ENCODE measurements at regions not wholly inside any gene's neighbourhood (a gene's known extent, or its start where the extent isn't known, plus 50 kb on each side); places are given as distances from the start of the nearest gene placed in this dataset.

DNA sequence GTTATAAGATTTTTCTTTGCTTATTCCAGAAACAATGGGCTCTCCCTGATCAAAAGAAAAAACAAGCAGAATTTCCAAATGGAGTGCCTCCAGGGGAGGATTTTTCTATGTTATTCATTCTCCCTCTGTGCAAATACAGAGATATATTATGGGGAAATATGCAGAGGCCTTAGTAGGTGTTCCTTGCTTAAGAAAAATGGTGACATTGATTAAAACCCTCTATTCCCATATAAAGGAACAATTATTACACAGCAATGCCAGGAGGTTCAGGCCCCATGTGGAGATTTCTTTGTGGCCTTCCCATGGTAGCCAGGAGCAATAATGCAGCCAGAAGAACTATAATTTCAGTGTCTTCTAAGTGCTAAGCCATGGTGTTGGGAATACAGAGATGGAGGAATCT lies 255.9 kb upstream of the CXCR4 start:
- no peak for DNase-seq (ENCODE audit: low spot score)
- in situ Hi-C loops (cut with MboI; ENCODE audit: low sequenced_read_pairs, unreplicated experiment), result no loop called here
- TF ChIP-seq, protein P1, sequence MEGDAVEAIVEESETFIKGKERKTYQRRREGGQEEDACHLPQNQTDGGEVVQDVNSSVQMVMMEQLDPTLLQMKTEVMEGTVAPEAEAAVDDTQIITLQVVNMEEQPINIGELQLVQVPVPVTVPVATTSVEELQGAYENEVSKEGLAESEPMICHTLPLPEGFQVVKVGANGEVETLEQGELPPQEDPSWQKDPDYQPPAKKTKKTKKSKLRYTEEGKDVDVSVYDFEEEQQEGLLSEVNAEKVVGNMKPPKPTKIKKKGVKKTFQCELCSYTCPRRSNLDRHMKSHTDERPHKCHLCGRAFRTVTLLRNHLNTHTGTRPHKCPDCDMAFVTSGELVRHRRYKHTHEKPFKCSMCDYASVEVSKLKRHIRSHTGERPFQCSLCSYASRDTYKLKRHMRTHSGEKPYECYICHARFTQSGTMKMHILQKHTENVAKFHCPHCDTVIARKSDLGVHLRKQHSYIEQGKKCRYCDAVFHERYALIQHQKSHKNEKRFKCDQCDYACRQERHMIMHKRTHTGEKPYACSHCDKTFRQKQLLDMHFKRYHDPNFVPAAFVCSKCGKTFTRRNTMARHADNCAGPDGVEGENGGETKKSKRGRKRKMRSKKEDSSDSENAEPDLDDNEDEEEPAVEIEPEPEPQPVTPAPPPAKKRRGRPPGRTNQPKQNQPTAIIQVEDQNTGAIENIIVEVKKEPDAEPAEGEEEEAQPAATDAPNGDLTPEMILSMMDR (IDR thresholded peaks at IDR 0.05; ENCODE audit: borderline replicate concordance, control extremely low read depth, extremely low read depth, insufficient read depth, missing control alignments), result no peak

DNA sequence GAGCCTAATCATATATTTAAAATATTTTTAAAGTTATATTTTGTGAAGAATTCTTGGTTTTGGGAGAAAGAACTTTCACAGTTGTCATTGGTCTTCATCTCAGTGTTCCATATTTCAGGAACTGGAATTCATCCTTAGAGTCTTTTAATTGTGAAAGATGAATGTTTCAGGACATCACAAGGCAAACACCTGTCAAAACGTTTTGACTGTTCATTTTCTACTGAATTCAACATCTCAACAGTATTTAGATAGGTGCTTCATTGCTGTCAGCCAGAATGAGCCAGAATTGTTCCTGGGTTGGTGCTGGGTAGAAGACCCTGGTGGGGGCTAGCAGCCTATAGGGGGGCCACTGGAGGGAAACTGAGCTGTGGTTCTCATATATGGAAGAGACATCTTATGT lies 255.1 kb upstream of the CXCR4 start:
- TF ChIP-seq, protein P1 (IDR thresholded peaks at IDR 0.05; ENCODE audit: borderline replicate concordance, control extremely low read depth, extremely low read depth, insufficient read depth, missing control alignments), result no peak
- no peak for DNase-seq (ENCODE audit: low spot score)
- in situ Hi-C loops (cut with MboI; ENCODE audit: low sequenced_read_pairs, unreplicated experiment), result no loop called here

DNA sequence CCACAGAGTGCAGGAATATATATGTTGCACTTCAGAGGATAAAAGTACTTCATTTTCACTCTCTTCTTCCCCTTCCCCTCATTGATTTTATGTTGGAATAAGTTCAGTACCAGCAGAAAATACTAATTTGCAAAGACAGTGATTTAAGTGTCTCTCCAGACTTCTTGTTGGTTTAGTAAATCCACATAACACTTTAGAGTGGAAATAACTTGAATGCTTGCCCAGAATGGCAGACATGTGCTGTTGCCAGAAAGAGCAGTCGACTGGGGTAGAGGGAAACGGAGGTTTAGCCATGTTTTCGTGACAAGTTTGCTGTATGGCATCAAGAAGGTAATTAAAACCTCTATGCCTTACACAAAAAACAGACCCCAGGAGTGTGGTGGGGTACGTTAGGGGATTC lies 246.0 kb upstream of the CXCR4 start:
- TF ChIP-seq, protein P1 (IDR thresholded peaks at IDR 0.05; ENCODE audit: borderline replicate concordance, control extremely low read depth, extremely low read depth, insufficient read depth, missing control alignments), result no peak
- in situ Hi-C loops (cut with MboI; ENCODE audit: low sequenced_read_pairs, unreplicated experiment), result no loop called here
- no peak for DNase-seq (ENCODE audit: low spot score)

DNA sequence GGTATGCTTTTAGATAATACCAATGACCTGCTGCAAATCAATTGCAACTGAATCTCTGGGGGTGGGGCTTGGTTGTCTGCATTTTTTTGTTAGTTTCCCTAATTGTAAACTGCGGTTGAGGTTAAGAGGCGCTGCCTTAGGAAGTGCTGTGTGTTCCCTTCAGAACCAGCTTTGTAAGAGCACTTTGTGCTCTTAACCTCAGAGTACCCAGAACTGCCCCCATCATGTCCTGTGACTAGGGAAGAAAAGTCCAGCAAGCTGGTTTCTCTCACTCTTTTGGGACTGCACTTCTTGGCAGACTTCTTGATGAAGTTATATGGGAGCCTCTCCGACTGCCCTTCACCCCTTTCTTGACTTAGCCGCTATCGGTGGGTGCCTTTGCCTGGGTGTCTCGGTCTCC lies 245.5 kb upstream of the CXCR4 start:
- in situ Hi-C loops (cut with MboI; ENCODE audit: low sequenced_read_pairs, unreplicated experiment), result no loop called here
- TF ChIP-seq, protein P1 (IDR thresholded peaks at IDR 0.05; ENCODE audit: borderline replicate concordance, control extremely low read depth, extremely low read depth, insufficient read depth, missing control alignments), result no peak
- no peak for DNase-seq (ENCODE audit: low spot score)

DNA sequence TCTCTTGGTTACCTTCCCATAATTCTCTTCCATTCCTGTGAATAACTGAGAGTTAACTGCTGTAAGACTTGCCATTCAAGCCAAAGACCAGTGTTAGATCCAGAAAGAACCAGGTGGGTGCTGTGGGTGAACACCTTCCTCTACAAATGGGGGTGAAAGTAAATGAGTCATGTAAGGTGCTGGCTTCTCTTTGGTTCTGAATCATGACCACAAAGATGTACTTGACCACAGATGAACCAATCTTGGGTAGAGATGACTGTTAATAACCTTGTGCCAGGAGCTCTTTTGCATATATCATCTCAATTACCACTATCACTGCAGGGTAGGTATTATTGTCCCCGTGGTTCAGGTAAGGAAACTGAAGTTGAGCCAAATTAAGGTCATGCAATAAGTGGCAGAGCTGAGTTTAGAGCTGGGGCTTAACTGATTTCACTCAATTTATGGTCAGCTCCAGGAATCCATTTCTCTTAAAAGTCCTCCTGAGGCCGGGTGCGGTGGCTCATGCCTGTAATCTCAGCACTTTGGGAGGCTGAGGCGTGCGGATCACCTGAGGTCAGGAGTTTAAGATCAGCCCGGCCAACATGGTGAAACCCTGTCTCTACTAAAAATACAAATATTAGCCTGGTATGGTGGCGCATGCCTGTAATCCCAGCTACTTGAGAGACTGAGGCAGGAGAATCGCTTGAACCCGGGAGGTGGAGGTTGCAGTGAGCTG lies 244.9 kb upstream of the CXCR4 start:
- TF ChIP-seq, protein P1 (IDR thresholded peaks at IDR 0.05; ENCODE audit: borderline replicate concordance, control extremely low read depth, extremely low read depth, insufficient read depth, missing control alignments), result no peak
- in situ Hi-C loops (cut with MboI; ENCODE audit: low sequenced_read_pairs, unreplicated experiment), result no loop called here
- peak; percentile 36 for DNase-seq (ENCODE audit: low spot score)

DNA sequence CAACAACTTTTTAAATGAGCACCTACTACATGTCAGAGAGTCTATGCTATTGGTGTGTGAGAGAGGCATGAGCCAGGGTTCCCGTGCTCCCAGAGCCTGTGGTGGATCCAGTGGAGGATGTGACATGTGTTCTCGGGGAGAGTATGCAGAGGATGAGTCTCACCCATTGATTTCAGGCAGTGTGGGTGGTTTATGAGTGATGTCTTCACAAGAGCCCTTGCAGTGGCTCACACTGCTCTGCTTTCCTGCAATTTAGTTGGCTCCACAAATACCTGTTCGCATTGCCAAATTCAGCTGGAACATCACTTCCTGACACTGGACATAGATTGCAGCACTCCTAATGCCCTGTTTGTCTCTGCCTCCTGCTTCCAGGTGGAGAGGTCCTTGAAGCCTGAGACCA lies 243.6 kb upstream of the CXCR4 start:
- TF ChIP-seq, protein P1 (IDR thresholded peaks at IDR 0.05; ENCODE audit: borderline replicate concordance, control extremely low read depth, extremely low read depth, insufficient read depth, missing control alignments), result no peak
- no peak for DNase-seq (ENCODE audit: low spot score)
- in situ Hi-C loops (cut with MboI; ENCODE audit: low sequenced_read_pairs, unreplicated experiment), result no loop called here
